Large intestine (tissue), 3 donors: ENCODE measurements at regions not wholly inside any gene's neighbourhood (a gene's known extent, or its start where the extent isn't known, plus 50 kb on each side); places are given as distances from the start of the nearest gene placed in this dataset.

Source experiments
- DNase-seq, 2 donors: peaks; one replicate each; pipeline versions ENCODE4 v3.0.0 to v3.0.0-alpha.2; 2013
- H3K27ac ChIP-seq: one replicate; pipeline ENCODE4 v1.5.1; 2013; ENCODE audit warnings: low read length
- H3K27me3 ChIP-seq: 2 replicates; pipeline ENCODE4 v1.6.1; 2013; ENCODE audit warnings: low read length; ENCODE audit not compliant: control insufficient read depth, insufficient read depth
- H3K36me3 ChIP-seq: 2 replicates; pipeline ENCODE4 v1.6.1; 2013; ENCODE audit warnings: low read length; ENCODE audit not compliant: control insufficient read depth, insufficient read depth
- H3K4me1 ChIP-seq: one replicate; pipeline ENCODE4 v1.6.1; 2013; ENCODE audit warnings: low read length; ENCODE audit not compliant: control insufficient read depth, insufficient read depth
- H3K4me3 ChIP-seq: one replicate; pipeline ENCODE4 v1.5.1; 2013; ENCODE audit warnings: low read length
- H3K9me3 ChIP-seq: one replicate; pipeline ENCODE4 v1.6.1; 2013; ENCODE audit warnings: mild to moderate bottlenecking, low read depth, low read length, moderate library complexity; ENCODE audit not compliant: control insufficient read depth
- WGBS: methylation state at CpG from one replicate; pipeline ENCODE4 v1.1.5; 2013; ENCODE audit warnings: low lambda C conversion rate; ENCODE audit not compliant: insufficient coverage; 5-methylcytosine and 5-hydroxymethylcytosine counted together

- H3K4me1 ChIP-seq, result peaks cover 35% of the 10 kb centered on the region
- peak; percentile 71 to 89 for DNase-seq
- no peaks in the 10 kb centered on the region for H3K27me3 ChIP-seq
- no CpG with 5 or more reads among the region's 4 CpGs for WGBS
- no peak overlapping the region for H3K4me3 ChIP-seq
- H3K9me3 ChIP-seq, result no peaks in the 10 kb centered on the region
- no peaks in the 10 kb centered on the region for H3K36me3 ChIP-seq
- H3K27ac ChIP-seq, result peak overlapping the region; percentile 51
Measured at GRCh38 chr3:30258426-30259392, 347.7 kb upstream of the TGFBR2 start.

DNA sequence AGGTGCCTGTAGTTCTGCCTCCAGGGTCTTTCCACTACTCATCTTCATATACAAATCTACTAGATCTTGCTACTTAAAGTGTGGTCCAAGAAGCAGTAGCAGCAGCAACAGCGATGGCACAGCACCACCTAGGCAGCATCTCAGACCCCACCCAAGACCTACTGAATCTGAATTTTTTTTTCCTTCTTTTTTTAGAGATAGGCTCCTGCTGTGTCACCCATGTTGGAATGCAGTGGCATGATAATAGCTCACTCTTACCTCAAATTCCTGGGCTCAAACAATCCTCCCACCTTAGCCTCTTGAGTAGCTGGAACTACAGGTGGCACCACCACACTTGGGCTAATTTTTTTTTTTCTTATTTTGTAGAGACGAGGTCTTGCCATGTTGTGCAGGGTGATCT lies 346.7 kb upstream of the TGFBR2 start:
- peaks cover 35% of the 10 kb centered on the region for H3K4me1 ChIP-seq
- peak overlapping the region; percentile 51 for H3K27ac ChIP-seq
- H3K9me3 ChIP-seq, result no peaks in the 10 kb centered on the region
- no peaks in the 10 kb centered on the region for H3K36me3 ChIP-seq
- no peaks in the 10 kb centered on the region for H3K27me3 ChIP-seq
- H3K4me3 ChIP-seq, result no peak overlapping the region
- no CpG with 5 or more reads among the region's 2 CpGs for WGBS
- no peak for DNase-seq

GRCh38 chr3:30260762-30261161 lies 345.6 kb upstream of the TGFBR2 start:
- H3K27me3 ChIP-seq, result no peaks in the 10 kb centered on the region
- H3K9me3 ChIP-seq, result peaks cover 4% of the 10 kb centered on the region
- no peak for DNase-seq
- no peak overlapping the region for H3K27ac ChIP-seq
- no peaks in the 10 kb centered on the region for H3K36me3 ChIP-seq
- no peak overlapping the region for H3K4me3 ChIP-seq
- H3K4me1 ChIP-seq, result peaks cover 35% of the 10 kb centered on the region
- no CpG with 5 or more reads among the region's 3 CpGs for WGBS

DNA sequence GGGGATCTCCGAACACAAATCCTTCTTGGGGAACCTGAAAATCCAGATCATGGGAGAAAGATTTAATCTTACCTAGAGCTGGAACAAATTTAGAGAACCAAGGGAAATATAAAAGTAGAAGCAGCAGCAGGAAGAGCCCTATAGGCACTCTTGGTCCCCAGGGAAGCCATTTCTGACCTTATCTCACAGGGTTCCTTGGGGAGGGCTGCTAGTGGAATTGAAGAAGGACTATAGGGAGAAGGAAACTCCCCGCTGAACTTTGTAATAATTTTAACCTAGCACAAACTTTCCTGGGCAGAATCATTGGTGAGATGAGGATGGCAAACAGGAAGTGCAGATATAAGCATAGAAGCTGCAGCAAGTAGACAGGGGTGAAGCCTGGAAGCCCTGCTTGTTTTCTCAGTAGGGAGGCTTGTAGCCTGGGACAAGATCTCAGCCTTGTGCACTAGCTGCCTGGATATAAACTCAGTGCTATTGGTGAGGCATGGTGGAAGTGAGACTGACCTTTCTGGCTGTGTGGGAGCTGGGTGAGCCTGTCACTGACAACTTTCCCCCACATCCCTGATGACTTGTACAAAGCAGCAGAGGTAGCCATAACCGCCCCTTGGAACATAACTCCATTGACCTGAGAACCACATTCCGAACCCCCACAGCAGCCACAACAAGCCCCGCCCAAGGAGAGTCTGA lies 343.0 kb upstream of the TGFBR2 start:
- Histone ChIP-seq H3K27me3 (no peaks in the 10 kb centered on the region), H3K4me3 (no peak overlapping the region), H3K36me3 (no peaks in the 10 kb centered on the region), H3K4me1 (peaks cover 17% of the 10 kb centered on the region), H3K9me3 (peaks cover 5% of the 10 kb centered on the region), H3K27ac (no peak overlapping the region)
- WGBS, result no CpG with 5 or more reads among the region's 5 CpGs
- no peak for DNase-seq

GRCh38 chr3:30263925-30264313 lies 342.5 kb upstream of the TGFBR2 start:
- H3K4me3 ChIP-seq, result no peak overlapping the region
- H3K27ac ChIP-seq, result no peak overlapping the region
- no peaks in the 10 kb centered on the region for H3K36me3 ChIP-seq
- WGBS, result no CpG with 5 or more reads among the region's 4 CpGs
- DNase-seq, result no peak
- peaks cover 5% of the 10 kb centered on the region for H3K9me3 ChIP-seq
- peaks cover 12% of the 10 kb centered on the region for H3K4me1 ChIP-seq
- H3K27me3 ChIP-seq, result no peaks in the 10 kb centered on the region

DNA sequence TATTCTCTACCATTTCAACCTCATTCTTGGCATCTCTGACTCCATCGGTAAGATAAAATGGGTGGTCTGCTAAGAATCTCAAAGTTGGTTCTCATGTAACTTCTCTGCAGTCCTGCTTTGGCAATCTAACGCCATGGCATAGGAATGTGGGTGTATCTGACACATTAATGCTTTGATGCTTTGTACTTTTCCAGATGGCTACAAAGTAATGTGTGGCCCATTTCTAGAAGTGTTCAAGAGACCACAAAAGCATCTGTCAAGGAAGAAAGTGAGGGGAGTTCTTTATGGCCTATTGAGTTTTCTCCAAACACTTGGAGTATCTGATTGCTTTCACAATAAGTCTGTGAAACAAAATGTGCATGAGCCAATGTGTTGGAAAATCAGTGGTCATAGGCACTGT lies 339.9 kb upstream of the TGFBR2 start:
- Histone ChIP-seq H3K36me3 (no peaks in the 10 kb centered on the region), H3K27me3 (no peaks in the 10 kb centered on the region), H3K9me3 (peaks cover 5% of the 10 kb centered on the region), H3K27ac (no peak overlapping the region), H3K4me1 (peaks cover 4% of the 10 kb centered on the region), H3K4me3 (no peak overlapping the region)
- WGBS, result no CpG with 5 or more reads among the region's 2 CpGs
- no peak for DNase-seq

DNA sequence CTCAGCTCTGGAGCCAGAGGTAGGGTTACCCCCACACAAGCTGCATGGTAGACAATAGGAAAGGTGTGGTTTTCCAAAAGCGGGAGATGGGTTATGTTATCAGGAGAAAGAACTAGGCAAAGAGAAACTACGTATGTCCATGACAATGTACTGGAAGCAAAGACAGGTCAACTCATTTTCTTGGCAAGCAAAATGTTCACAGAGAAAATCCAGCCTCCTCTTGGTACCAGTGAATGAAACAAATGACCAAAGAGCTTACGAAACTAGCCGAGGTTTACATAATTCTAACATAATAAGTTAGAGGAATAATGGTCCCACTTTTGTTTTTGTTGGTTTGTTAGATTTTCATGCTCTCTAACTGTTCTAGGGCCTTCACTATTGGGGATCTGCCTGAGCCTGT lies 338.1 kb upstream of the TGFBR2 start:
- H3K4me3 ChIP-seq, result no peak overlapping the region
- 42% methylated on average over 2 of the region's 4 CpGs for WGBS

DNA sequence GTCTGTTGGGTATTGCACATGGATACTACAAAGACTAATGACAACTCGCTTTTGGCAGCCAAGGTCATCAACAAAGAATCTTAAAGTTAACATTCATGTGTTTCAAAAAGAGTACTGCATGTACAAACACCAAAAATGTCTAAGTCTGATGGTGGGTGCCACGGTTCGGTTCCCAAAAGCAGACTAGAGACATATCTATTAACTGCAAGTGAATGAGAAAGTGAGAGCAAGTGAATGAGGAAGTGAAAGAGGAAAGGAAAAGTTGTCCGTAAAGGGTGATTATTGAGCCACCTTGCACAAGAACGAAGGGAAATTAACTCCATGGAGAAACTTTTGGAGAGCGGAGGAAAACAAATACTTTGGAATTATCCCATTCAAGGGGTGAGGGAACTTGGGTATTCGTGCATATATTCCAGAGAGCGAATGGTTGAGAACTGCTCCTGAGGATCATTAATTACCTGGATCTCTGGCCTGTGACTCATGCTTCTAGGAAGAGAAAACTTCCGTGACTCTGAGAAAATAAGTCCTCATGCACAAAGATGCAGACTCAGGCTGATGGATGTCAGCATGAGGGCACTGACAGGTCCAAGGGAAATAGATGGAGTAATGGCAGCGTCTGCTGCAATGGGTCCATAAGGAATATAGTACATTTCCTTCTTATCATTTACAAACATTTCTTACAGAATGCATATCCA lies 336.5 kb upstream of the TGFBR2 start:
- Histone ChIP-seq H3K9me3 (peaks cover 5% of the 10 kb centered on the region), H3K4me1 (no peaks in the 10 kb centered on the region), H3K4me3 (no peak overlapping the region), H3K27ac (no peak overlapping the region), H3K36me3 (no peaks in the 10 kb centered on the region), H3K27me3 (no peaks in the 10 kb centered on the region)
- 81% methylated on average over 5 of the region's 10 CpGs for WGBS
- DNase-seq, result peak; percentile 49 to 76

More for the DNA sequence above, 338.1 kb upstream of the TGFBR2 start:
- Histone ChIP-seq H3K9me3 (peaks cover 5% of the 10 kb centered on the region), H3K27me3 (no peaks in the 10 kb centered on the region), H3K4me1 (no peaks in the 10 kb centered on the region), H3K27ac (no peak overlapping the region), H3K36me3 (no peaks in the 10 kb centered on the region)
- DNase-seq, result no peak

- Histone ChIP-seq H3K9me3 (no peaks in the 10 kb centered on the region), H3K4me1 (no peaks in the 10 kb centered on the region), H3K27ac (no peak overlapping the region), H3K27me3 (no peaks in the 10 kb centered on the region), H3K4me3 (no peak overlapping the region), H3K36me3 (no peaks in the 10 kb centered on the region)
- DNase-seq, result no peak
- 60% methylated on average over 1 of the region's 3 CpGs for WGBS
Measured at GRCh38 chr3:30271781-30272180, 334.6 kb upstream of the TGFBR2 start.

DNA sequence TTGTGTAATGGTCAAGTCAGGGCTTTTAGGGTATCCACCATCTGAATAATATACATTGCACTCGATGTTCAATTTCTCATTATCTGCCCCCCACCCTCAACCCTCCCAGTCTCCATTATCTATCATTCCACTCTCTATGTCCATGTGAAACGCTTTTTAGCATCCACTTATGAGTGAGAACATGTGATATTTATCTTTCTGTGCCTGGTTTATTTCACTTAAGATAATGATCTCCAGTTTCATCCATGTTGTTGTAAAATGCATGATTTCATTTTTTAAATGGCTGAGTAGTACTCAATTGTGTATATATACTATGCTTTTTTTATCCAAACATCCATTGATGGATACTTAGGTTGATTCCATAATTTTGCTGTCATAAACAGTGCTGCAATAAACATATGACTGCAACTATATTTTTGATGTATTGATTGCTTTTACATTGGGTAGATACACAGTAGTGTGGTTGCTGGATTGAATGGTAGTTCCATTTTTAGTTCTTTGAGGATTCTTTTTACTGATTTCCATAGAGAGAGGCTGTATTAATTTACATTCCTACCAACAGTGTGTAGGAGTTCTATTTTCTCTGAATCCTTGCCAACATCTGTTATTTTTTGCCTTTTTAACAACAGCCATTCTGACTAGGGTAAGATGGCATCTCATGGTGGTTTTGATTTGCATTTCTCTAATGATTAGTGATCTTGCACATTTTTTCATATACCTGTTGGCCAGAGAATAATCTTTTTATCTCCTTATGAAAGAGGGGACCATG lies 332.9 kb upstream of the TGFBR2 start:
- Histone ChIP-seq H3K9me3 (no peaks in the 10 kb centered on the region), H3K4me1 (no peaks in the 10 kb centered on the region), H3K27me3 (no peaks in the 10 kb centered on the region), H3K36me3 (no peaks in the 10 kb centered on the region), H3K27ac (no peak overlapping the region), H3K4me3 (no peak overlapping the region)
- no peak for DNase-seq
- WGBS, result no CpG with 5 or more reads among the region's 2 CpGs
